GM04504 (cell line): ENCODE measurements at regions not wholly inside any gene's neighbourhood (a gene's known extent, or its start where the extent isn't known, plus 50 kb on each side); places are given as distances from the start of the nearest gene placed in this dataset.
A peak's percentile ranks its signal among the peaks of the same experiment; 100 is the strongest.

Experiments
- DNase-seq: peaks from one replicate; pipeline ENCODE4 v3.0.0-alpha.2; 2012; ENCODE audit warnings: low read depth

GRCh38 chr2:56102866-56103265 lies 80.9 kb upstream of the CCDC85A start:
- DNase-seq = no peak

GRCh38 chr2:56104962-56105361 lies 78.8 kb upstream of the CCDC85A start:
- DNase-seq = no peak

- no peak for DNase-seq
These were observed 76.1 kb upstream of the CCDC85A start for GRCh38 chr2:56107502-56108220.

- no peak for DNase-seq
These were observed 75.0 kb upstream of the CCDC85A start for GRCh38 chr2:56108806-56109205.

GRCh38 chr2:56109994-56110393 lies 73.8 kb upstream of the CCDC85A start:
- no peak for DNase-seq

GRCh38 chr2:56113382-56113975 lies 70.3 kb upstream of the CCDC85A start:
- no peak for DNase-seq

- no peak for DNase-seq
These were observed 66.0 kb upstream of the CCDC85A start for GRCh38 chr2:56117764-56118163.

GRCh38 chr2:56118474-56118873 lies 65.3 kb upstream of the CCDC85A start:
- DNase-seq = no peak

GRCh38 chr2:56121995-56122394 lies 61.8 kb upstream of the CCDC85A start:
- DNase-seq = no peak

- no peak for DNase-seq
These were observed 60.3 kb upstream of the CCDC85A start for GRCh38 chr2:56123538-56123937.

GRCh38 chr2:56127010-56127409 lies 56.8 kb upstream of the CCDC85A start:
- no peak for DNase-seq

GRCh38 chr2:56127463-56128152 lies 56.2 kb upstream of the CCDC85A start:
- no peak for DNase-seq

GRCh38 chr2:56128235-56128634 lies 55.6 kb upstream of the CCDC85A start:
- no peak for DNase-seq

GRCh38 chr2:56130463-56131070 lies 53.2 kb upstream of the CCDC85A start:
- peak; percentile 26 for DNase-seq

GRCh38 chr2:56132138-56132537 lies 51.7 kb upstream of the CCDC85A start:
- no peak for DNase-seq

- no peak for DNase-seq
These were observed 50.3 kb upstream of the CCDC85A start for GRCh38 chr2:56133441-56133840.

- no peak for DNase-seq
These were observed 49.7 kb upstream of the CCDC85A start for GRCh38 chr2:56133931-56134629.
